Neutrophil (primary cell): ENCODE measurements at regions not wholly inside any gene's neighbourhood (a gene's known extent, or its start where the extent isn't known, plus 50 kb on each side); places are given as distances from the start of the nearest gene placed in this dataset.

Source experiments
- H3K27ac ChIP-seq: fragments of 200-600 bp; sonication (generic); 2 replicates; pipeline ENCODE4 v1.5.1; 2016; ENCODE audit warnings: mild to moderate bottlenecking, moderate library complexity
- H3K27me3 ChIP-seq: fragments of 200-600 bp; sonication (generic); 2 replicates; pipeline ENCODE4 v1.6.0; 2016; ENCODE audit warnings: mild to moderate bottlenecking
- H3K36me3 ChIP-seq: fragments of 200-600 bp; sonication (generic); 2 replicates; pipeline ENCODE4 v1.5.1; 2017
- H3K4me1 ChIP-seq, 2 experiments: fragments of 200-600 bp in 1 of 2; sonication (generic) in 1 of 2; 1 replicate in 1 of 2; 2 replicates in 1 of 2; pipeline versions ENCODE4 v1.5.1 to v1.6.1; 2013 to 2016; ENCODE audit warnings: low read depth in 1 of 2, low read length in 1 of 2, mild to moderate bottlenecking in 1 of 2, moderate library complexity in 1 of 2; ENCODE audit not compliant: control insufficient read depth in 1 of 2, insufficient read depth in 1 of 2
- H3K4me3 ChIP-seq, 2 experiments: fragments of 200-600 bp in 1 of 2; sonication (generic) in 1 of 2; 1 replicate in 1 of 2; 2 replicates in 1 of 2; pipeline ENCODE4 v1.5.1; 2013 to 2016; ENCODE audit warnings: low read depth in 1 of 2, low read length in 1 of 2, mild to moderate bottlenecking in 1 of 2, moderate library complexity in 1 of 2
- H3K9me3 ChIP-seq: fragments of 200-600 bp; sonication (generic); 2 replicates; pipeline ENCODE4 v1.5.1; 2016
- CTCF ChIP-seq: fragments of 200-600 bp; sonication (generic); IDR thresholded peaks from 2 replicates; pipeline ENCODE4 v1.5.1; 2016; ENCODE audit warnings: antibody characterized with exemption

- Histone ChIP-seq H3K4me3 (no peak overlapping the region), H3K9me3 (no peaks in the 10 kb centered on the region)
- no peak for TF ChIP-seq CTCF
These were observed 319.8 kb downstream of the RPS4Y2 start for GRCh38 chrY:21075658-21076057.

GRCh38 chrY:21079670-21080069 is 323.8 kb downstream of the RPS4Y2 start:
- Histone ChIP-seq H3K36me3 (no peaks in the 10 kb centered on the region), H3K27ac (peak overlapping the region; percentile 93), H3K4me3 (no peak overlapping the region), H3K27me3 (no peaks in the 10 kb centered on the region), H3K9me3 (no peaks in the 10 kb centered on the region), H3K4me1 (peaks cover 0 to 94% of the 10 kb centered on the region in 2 experiments)
- TF ChIP-seq CTCF: no peak

More at GRCh38 chrY:21075658-21076057, 319.8 kb downstream of the RPS4Y2 start:
- Histone ChIP-seq H3K4me1 (peaks cover 0 to 81% of the 10 kb centered on the region in 2 experiments), H3K27me3 (no peaks in the 10 kb centered on the region), H3K27ac (peak overlapping the region; percentile 93), H3K36me3 (no peaks in the 10 kb centered on the region)

- Histone ChIP-seq H3K36me3 (no peaks in the 10 kb centered on the region), H3K27me3 (no peaks in the 10 kb centered on the region), H3K27ac (peak overlapping the region; percentile 93), H3K4me1 (peaks cover 0 to 71% of the 10 kb centered on the region in 2 experiments), H3K9me3 (no peaks in the 10 kb centered on the region), H3K4me3 (no peak overlapping the region)
- no peak for TF ChIP-seq CTCF
These were observed 326.0 kb downstream of the RPS4Y2 start for GRCh38 chrY:21081640-21082611.

- H3K27ac ChIP-seq: peak overlapping the region; percentile 93
- TF ChIP-seq CTCF: no peak
- H3K9me3 ChIP-seq: no peaks in the 10 kb centered on the region
- H3K4me3 ChIP-seq: no peak overlapping the region
- peaks cover 0 to 64% of the 10 kb centered on the region in 2 experiments for H3K4me1 ChIP-seq
- H3K36me3 ChIP-seq: no peaks in the 10 kb centered on the region
- no peaks in the 10 kb centered on the region for H3K27me3 ChIP-seq
These were observed 326.7 kb downstream of the RPS4Y2 start for GRCh38 chrY:21082639-21083038.

GRCh38 chrY:21091909-21092308 is 336.0 kb downstream of the RPS4Y2 start:
- H3K36me3 ChIP-seq: no peaks in the 10 kb centered on the region
- no peaks in the 10 kb centered on the region for H3K4me1 ChIP-seq
- no peaks in the 10 kb centered on the region for H3K27me3 ChIP-seq
- no peaks in the 10 kb centered on the region for H3K9me3 ChIP-seq
- H3K4me3 ChIP-seq: no peak overlapping the region
- TF ChIP-seq CTCF: no peak
- no peak overlapping the region for H3K27ac ChIP-seq
